ENCODE measurements at regions not wholly inside any gene's neighbourhood (a gene's known extent, or its start where the extent isn't known, plus 50 kb on each side); places are given as distances from the start of the nearest gene placed in this dataset.

DNA sequence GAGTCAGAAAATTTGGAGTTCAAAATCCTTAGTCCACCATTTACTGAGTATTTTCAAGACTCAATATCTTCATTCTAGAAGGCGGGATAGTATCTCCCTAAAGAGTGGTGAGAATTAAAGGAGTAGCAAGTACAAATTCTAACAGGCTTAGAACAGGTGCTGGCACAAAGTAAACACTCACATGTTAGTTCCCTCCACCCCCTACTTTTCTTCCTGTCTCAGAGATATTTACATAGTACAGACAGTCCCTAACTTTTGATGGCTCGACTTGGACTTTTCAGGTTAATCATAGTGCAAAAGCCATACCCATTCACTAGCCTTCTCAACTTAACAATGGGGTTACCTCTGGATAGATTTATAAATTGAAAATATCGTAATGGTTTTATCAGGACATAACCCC, 476.2 kb upstream of the RASGRP1 start:
- TF ChIP-seq YY1 (IDR thresholded peaks at IDR 0.05; ENCODE audit: insufficient read depth, insufficient read length) (no peak), SUZ12 (IDR thresholded peaks at IDR 0.05; ENCODE audit: extremely low read depth, insufficient read depth, insufficient read length) (no peak)
